ACC112 (cell line): ENCODE measurements at regions not wholly inside any gene's neighbourhood (a gene's known extent, or its start where the extent isn't known, plus 50 kb on each side); places are given as distances from the start of the nearest gene placed in this dataset.
"Not testable (repeated sequence)": the region's sequence is repeated elsewhere in the genome, so short reads cannot be mapped to it uniquely, and the experiment has no call there.

Experiments used
- H2AFZ ChIP-seq: fragments of 200-600 bp; sonication (generic); one replicate; pipeline ENCODE4 v1.6.0; 2017; ENCODE audit warnings: antibody characterized with exemption, low read length; ENCODE audit not compliant: unreplicated experiment
- H3K27ac ChIP-seq: fragments of 200-600 bp; sonication (generic); 2 replicates; pipeline ENCODE4 v1.5.1; 2014; ENCODE audit warnings: low read depth, mild to moderate bottlenecking, antibody characterized with exemption, low read length, moderate library complexity
- H3K27me3 ChIP-seq: fragments of 200-600 bp; sonication (generic); 2 replicates; pipeline ENCODE4 v1.6.1; 2014; ENCODE audit warnings: mild to moderate bottlenecking, antibody characterized with exemption, low read length, moderate library complexity, mixed read lengths; ENCODE audit not compliant: insufficient read depth
- H3K36me3 ChIP-seq: fragments of 200-600 bp; sonication (generic); 2 replicates; pipeline ENCODE4 v1.6.1; 2016; ENCODE audit warnings: mild to moderate bottlenecking, antibody characterized with exemption, low read length, moderate library complexity, mixed read lengths; ENCODE audit not compliant: insufficient read depth
- H3K4me1 ChIP-seq: fragments of 200-600 bp; sonication (generic); one replicate; pipeline ENCODE4 v1.6.1; 2016; ENCODE audit warnings: low read length, mixed read lengths; ENCODE audit not compliant: insufficient read depth, unreplicated experiment, control insufficient read depth
- H3K4me3 ChIP-seq: fragments of 200-600 bp; sonication (generic); 2 replicates; pipeline ENCODE4 v1.5.1; 2014; ENCODE audit warnings: mild to moderate bottlenecking, low read depth, low read length
- H3K79me2 ChIP-seq: fragments of 200-600 bp; sonication (generic); one replicate; pipeline ENCODE4 v1.6.0; 2016; ENCODE audit warnings: low read length; ENCODE audit not compliant: control insufficient read depth, unreplicated experiment, insufficient read depth

GRCh38 chr5:87598460-87598859, 185.7 kb upstream of the CCNH start:
- no peaks in the 10 kb centered on the region for H3K36me3 ChIP-seq
- H3K27me3 ChIP-seq, result no peaks in the 10 kb centered on the region
- no peaks in the 10 kb centered on the region for H3K4me1 ChIP-seq
- no peak overlapping the region for H2AFZ ChIP-seq
- no peak overlapping the region for H3K4me3 ChIP-seq
- H3K27ac ChIP-seq, result no peak overlapping the region
- no peaks in the 10 kb centered on the region for H3K79me2 ChIP-seq

- no peaks in the 10 kb centered on the region for H3K4me1 ChIP-seq
- no peaks in the 10 kb centered on the region for H3K27me3 ChIP-seq
- no peak overlapping the region for H3K27ac ChIP-seq
- H3K79me2 ChIP-seq, result no peaks in the 10 kb centered on the region
- H3K4me3 ChIP-seq, result no peak overlapping the region
- no peaks in the 10 kb centered on the region for H3K36me3 ChIP-seq
- no peak overlapping the region for H2AFZ ChIP-seq
Observed at GRCh38 chr5:87594566-87594965, 181.8 kb upstream of the CCNH start.

- no peaks in the 10 kb centered on the region for H3K36me3 ChIP-seq
- no peak overlapping the region for H2AFZ ChIP-seq
- no peak overlapping the region for H3K4me3 ChIP-seq
- H3K4me1 ChIP-seq, result no peaks in the 10 kb centered on the region
- no peaks in the 10 kb centered on the region for H3K27me3 ChIP-seq
- no peak overlapping the region for H3K27ac ChIP-seq
- no peaks in the 10 kb centered on the region for H3K79me2 ChIP-seq
Observed at GRCh38 chr5:87589587-87589986, 176.9 kb upstream of the CCNH start.

GRCh38 chr5:87588316-87588715, 175.6 kb upstream of the CCNH start:
- Histone ChIP-seq H3K79me2 (no peaks in the 10 kb centered on the region), H3K27ac (no peak overlapping the region), H2AFZ (no peak overlapping the region), H3K4me3 (no peak overlapping the region), H3K4me1 (no peaks in the 10 kb centered on the region), H3K27me3 (no peaks in the 10 kb centered on the region), H3K36me3 (no peaks in the 10 kb centered on the region)

- H3K27me3 ChIP-seq, H3K36me3 ChIP-seq, H3K4me1 ChIP-seq, H3K27ac ChIP-seq, H2AFZ ChIP-seq, H3K4me3 ChIP-seq, H3K79me2 ChIP-seq: not testable (repeated sequence)
Observed at GRCh38 chr5:87583704-87584103, 171.0 kb upstream of the CCNH start.

- H3K27me3 ChIP-seq, result no peaks in the 10 kb centered on the region
Observed at GRCh38 chr5:87582149-87582548, 169.4 kb upstream of the CCNH start.

GRCh38 chr5:87581661-87582060, 168.9 kb upstream of the CCNH start:
- H2AFZ ChIP-seq, result no peak overlapping the region
- no peaks in the 10 kb centered on the region for H3K36me3 ChIP-seq
- no peaks in the 10 kb centered on the region for H3K79me2 ChIP-seq
- H3K27me3 ChIP-seq, result no peaks in the 10 kb centered on the region
- no peak overlapping the region for H3K4me3 ChIP-seq
- no peak overlapping the region for H3K27ac ChIP-seq
- no peaks in the 10 kb centered on the region for H3K4me1 ChIP-seq

More at GRCh38 chr5:87582149-87582548, 169.4 kb upstream of the CCNH start:
- Histone ChIP-seq H3K4me1 (no peaks in the 10 kb centered on the region), H3K36me3 (no peaks in the 10 kb centered on the region), H3K4me3 (no peak overlapping the region), H3K27ac (no peak overlapping the region), H3K79me2 (no peaks in the 10 kb centered on the region), H2AFZ (no peak overlapping the region)

GRCh38 chr5:87579678-87580077, 166.9 kb upstream of the CCNH start:
- Histone ChIP-seq H3K27ac (no peak overlapping the region), H3K36me3 (no peaks in the 10 kb centered on the region), H3K79me2 (no peaks in the 10 kb centered on the region), H3K4me1 (no peaks in the 10 kb centered on the region), H2AFZ (no peak overlapping the region), H3K4me3 (no peak overlapping the region), H3K27me3 (no peaks in the 10 kb centered on the region)

- Histone ChIP-seq H3K4me1 (no peaks in the 10 kb centered on the region), H2AFZ (no peak overlapping the region), H3K36me3 (no peaks in the 10 kb centered on the region), H3K4me3 (no peak overlapping the region), H3K27me3 (no peaks in the 10 kb centered on the region), H3K79me2 (no peaks in the 10 kb centered on the region), H3K27ac (no peak overlapping the region)
Observed at GRCh38 chr5:87576867-87577266, 164.1 kb upstream of the CCNH start.

GRCh38 chr5:87576306-87576705, 163.6 kb upstream of the CCNH start:
- not testable (repeated sequence) for H3K4me3 ChIP-seq, H3K27ac ChIP-seq, H3K27me3 ChIP-seq, H3K79me2 ChIP-seq, H3K36me3 ChIP-seq, H3K4me1 ChIP-seq, H2AFZ ChIP-seq

- Histone ChIP-seq H3K36me3 (no peaks in the 10 kb centered on the region), H3K27ac (no peak overlapping the region), H3K4me1 (no peaks in the 10 kb centered on the region), H3K27me3 (no peaks in the 10 kb centered on the region), H3K79me2 (no peaks in the 10 kb centered on the region), H3K4me3 (no peak overlapping the region), H2AFZ (no peak overlapping the region)
Observed at GRCh38 chr5:87574106-87574505, 161.4 kb upstream of the CCNH start.

GRCh38 chr5:87572611-87573010, 159.9 kb upstream of the CCNH start:
- Histone ChIP-seq H3K36me3 (no peaks in the 10 kb centered on the region), H3K79me2 (no peaks in the 10 kb centered on the region), H3K27ac (no peak overlapping the region), H3K4me3 (no peak overlapping the region), H2AFZ (no peak overlapping the region), H3K27me3 (no peaks in the 10 kb centered on the region), H3K4me1 (no peaks in the 10 kb centered on the region)
